HCT116 (cell line): ENCODE measurements at regions not wholly inside any gene's neighbourhood (a gene's known extent, or its start where the extent isn't known, plus 50 kb on each side); places are given as distances from the start of the nearest gene placed in this dataset.

Source experiments
- SP1 ChIP-seq: IDR thresholded peaks from 2 replicates; pipeline ENCODE4 v1.6.1; 2012; ENCODE audit warnings: low read depth
- SRF ChIP-seq: IDR thresholded peaks from 2 replicates; pipeline ENCODE4 v1.6.1; 2012; ENCODE audit warnings: low read depth
- TF ChIP-seq, protein P1 (sequence below): IDR thresholded peaks from 2 replicates; pipeline ENCODE4 v1.6.1; 2012
- TF ChIP-seq, protein P2 (sequence below): IDR thresholded peaks from 2 replicates; pipeline ENCODE4 v1.6.1; 2012; ENCODE audit warnings: low read depth

DNA sequence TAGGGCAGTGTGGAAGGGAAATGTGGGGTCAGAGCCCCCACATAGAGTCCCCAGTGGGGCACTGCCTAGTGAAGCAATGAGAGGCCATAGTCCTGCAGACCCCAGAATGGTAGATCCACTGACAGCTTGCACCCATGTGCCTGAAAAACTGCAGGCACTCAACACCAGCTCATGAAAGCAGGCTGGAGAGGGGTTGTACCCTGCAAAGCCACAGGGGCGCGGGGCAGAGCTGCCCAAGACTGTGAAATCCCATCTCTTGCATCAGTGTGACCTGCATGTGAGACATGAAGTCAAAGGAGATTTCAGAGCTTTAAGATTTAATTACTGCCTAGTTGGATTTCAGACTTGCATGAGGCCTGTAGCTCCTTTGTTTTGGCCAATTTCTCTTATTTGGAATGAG is 224.0 kb downstream of the TXNL1 start:
- no peak for TF ChIP-seq SRF
- TF ChIP-seq, protein P1, sequence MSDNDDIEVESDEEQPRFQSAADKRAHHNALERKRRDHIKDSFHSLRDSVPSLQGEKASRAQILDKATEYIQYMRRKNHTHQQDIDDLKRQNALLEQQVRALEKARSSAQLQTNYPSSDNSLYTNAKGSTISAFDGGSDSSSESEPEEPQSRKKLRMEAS, result no peak
- TF ChIP-seq, protein P2, sequence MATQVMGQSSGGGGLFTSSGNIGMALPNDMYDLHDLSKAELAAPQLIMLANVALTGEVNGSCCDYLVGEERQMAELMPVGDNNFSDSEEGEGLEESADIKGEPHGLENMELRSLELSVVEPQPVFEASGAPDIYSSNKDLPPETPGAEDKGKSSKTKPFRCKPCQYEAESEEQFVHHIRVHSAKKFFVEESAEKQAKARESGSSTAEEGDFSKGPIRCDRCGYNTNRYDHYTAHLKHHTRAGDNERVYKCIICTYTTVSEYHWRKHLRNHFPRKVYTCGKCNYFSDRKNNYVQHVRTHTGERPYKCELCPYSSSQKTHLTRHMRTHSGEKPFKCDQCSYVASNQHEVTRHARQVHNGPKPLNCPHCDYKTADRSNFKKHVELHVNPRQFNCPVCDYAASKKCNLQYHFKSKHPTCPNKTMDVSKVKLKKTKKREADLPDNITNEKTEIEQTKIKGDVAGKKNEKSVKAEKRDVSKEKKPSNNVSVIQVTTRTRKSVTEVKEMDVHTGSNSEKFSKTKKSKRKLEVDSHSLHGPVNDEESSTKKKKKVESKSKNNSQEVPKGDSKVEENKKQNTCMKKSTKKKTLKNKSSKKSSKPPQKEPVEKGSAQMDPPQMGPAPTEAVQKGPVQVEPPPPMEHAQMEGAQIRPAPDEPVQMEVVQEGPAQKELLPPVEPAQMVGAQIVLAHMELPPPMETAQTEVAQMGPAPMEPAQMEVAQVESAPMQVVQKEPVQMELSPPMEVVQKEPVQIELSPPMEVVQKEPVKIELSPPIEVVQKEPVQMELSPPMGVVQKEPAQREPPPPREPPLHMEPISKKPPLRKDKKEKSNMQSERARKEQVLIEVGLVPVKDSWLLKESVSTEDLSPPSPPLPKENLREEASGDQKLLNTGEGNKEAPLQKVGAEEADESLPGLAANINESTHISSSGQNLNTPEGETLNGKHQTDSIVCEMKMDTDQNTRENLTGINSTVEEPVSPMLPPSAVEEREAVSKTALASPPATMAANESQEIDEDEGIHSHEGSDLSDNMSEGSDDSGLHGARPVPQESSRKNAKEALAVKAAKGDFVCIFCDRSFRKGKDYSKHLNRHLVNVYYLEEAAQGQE, result no peak
- no peak for TF ChIP-seq SP1
